ENCODE measurements at regions not wholly inside any gene's neighbourhood (a gene's known extent, or its start where the extent isn't known, plus 50 kb on each side); places are given as distances from the start of the nearest gene placed in this dataset.
"Not testable (repeated sequence)": the region's sequence is repeated elsewhere in the genome, so short reads cannot be mapped to it uniquely, and the experiment has no call there.

DNA sequence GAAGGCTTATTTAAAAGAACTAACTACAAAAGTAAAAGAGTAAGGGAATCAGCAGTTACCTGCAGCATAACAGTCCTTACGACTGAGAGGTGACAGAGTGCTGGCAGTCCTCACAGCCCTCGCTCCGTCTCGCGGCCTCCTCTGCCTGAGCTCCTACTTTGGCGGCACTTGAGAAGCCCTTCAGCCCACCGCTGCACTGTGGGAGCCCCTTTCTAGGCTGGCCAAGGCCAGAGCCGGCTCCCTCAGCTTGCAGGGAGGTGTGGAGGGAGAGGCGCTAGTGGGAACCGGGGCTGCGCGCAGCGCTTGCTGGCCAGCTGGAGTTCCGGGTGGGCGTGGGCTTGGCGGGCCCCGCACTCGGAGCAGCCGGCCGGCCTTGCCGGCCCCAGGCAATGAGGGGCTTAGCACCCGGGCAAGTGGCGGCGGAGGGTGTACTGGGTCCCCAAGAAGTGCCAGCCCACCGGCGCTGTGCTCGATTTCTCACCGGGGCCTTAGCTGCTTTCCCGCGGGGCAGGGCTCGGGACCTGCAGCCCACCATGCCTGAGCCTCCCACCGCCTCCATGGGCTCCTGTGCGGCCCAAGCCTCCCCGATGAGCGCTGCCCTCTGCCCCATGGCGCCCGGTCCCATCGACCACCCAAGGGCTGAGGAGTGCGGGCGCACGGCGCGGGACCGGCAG is 285.7 kb upstream of the MAGI2 start:
- TF ChIP-seq, protein P1, sequence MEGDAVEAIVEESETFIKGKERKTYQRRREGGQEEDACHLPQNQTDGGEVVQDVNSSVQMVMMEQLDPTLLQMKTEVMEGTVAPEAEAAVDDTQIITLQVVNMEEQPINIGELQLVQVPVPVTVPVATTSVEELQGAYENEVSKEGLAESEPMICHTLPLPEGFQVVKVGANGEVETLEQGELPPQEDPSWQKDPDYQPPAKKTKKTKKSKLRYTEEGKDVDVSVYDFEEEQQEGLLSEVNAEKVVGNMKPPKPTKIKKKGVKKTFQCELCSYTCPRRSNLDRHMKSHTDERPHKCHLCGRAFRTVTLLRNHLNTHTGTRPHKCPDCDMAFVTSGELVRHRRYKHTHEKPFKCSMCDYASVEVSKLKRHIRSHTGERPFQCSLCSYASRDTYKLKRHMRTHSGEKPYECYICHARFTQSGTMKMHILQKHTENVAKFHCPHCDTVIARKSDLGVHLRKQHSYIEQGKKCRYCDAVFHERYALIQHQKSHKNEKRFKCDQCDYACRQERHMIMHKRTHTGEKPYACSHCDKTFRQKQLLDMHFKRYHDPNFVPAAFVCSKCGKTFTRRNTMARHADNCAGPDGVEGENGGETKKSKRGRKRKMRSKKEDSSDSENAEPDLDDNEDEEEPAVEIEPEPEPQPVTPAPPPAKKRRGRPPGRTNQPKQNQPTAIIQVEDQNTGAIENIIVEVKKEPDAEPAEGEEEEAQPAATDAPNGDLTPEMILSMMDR (IDR thresholded peaks at IDR 0.05 in 4 of 5, conservative IDR thresholded peaks at IDR 0.05 in 1 of 5) = not testable (repeated sequence)
- TF ChIP-seq POLR2A (IDR thresholded peaks at IDR 0.05) = not testable (repeated sequence)

Data from gastrocnemius medialis (tissue), 4 donors.